ENCODE measurements at regions not wholly inside any gene's neighbourhood (a gene's known extent, or its start where the extent isn't known, plus 50 kb on each side); places are given as distances from the start of the nearest gene placed in this dataset.

DNA sequence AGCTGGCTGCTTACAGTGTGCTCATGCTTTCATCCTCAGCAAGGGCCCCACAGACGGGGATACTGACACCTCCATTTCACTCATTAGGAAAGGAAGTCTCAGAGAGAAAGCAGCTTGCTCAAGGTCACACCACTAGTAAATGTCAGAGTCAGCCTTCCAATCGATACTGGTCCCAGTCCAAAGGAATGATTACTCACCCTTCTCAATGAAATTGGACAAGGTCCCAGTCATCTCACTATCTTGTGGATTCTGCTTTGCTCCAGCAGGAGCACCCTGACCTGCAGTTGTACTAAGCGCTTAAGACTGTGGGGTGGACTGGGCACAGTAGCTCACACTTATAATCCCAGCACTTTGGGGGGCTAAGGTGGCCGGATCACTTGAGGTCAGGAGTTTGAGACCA, 132.2 kb upstream of the SLC34A2 start:
- TF ChIP-seq, protein P1, sequence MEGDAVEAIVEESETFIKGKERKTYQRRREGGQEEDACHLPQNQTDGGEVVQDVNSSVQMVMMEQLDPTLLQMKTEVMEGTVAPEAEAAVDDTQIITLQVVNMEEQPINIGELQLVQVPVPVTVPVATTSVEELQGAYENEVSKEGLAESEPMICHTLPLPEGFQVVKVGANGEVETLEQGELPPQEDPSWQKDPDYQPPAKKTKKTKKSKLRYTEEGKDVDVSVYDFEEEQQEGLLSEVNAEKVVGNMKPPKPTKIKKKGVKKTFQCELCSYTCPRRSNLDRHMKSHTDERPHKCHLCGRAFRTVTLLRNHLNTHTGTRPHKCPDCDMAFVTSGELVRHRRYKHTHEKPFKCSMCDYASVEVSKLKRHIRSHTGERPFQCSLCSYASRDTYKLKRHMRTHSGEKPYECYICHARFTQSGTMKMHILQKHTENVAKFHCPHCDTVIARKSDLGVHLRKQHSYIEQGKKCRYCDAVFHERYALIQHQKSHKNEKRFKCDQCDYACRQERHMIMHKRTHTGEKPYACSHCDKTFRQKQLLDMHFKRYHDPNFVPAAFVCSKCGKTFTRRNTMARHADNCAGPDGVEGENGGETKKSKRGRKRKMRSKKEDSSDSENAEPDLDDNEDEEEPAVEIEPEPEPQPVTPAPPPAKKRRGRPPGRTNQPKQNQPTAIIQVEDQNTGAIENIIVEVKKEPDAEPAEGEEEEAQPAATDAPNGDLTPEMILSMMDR (IDR thresholded peaks at IDR 0.05; ENCODE audit: low read depth, low read length, poor library complexity, severe bottlenecking), result no peak
- no peak for TF ChIP-seq EZH2phosphoT487 (IDR thresholded peaks at IDR 0.05; ENCODE audit: borderline replicate concordance, low read length)
- Histone ChIP-seq H3K4me3 (ENCODE audit: low read length) (no peak overlapping the region), H3K27ac (ENCODE audit: low read depth, low read length) (no peak overlapping the region), H3K9me3 (ENCODE audit: control insufficient read depth, insufficient read depth, low read length) (no peaks in the 10 kb centered on the region), H3K79me2 (ENCODE audit: control insufficient read depth, low read length) (no peaks in the 10 kb centered on the region), H4K20me1 (ENCODE audit: control insufficient read depth, insufficient read depth, low read depth, low read length) (no peaks in the 10 kb centered on the region), H3K36me3 (ENCODE audit: control insufficient read depth, low read length) (no peaks in the 10 kb centered on the region), H3F3A (ENCODE audit: control insufficient read depth, insufficient read depth) (no peaks in the 10 kb centered on the region), H3K27me3 (ENCODE audit: control insufficient read depth, low read length) (no peaks in the 10 kb centered on the region), H3K9me2 (replicated peaks; ENCODE audit: control insufficient read depth, low read length) (no peaks in the 10 kb centered on the region), H3K4me2 (ENCODE audit: low read length) (no peak overlapping the region), H3K4me1 (ENCODE audit: control insufficient read depth, low read length) (no peaks in the 10 kb centered on the region)

DNA sequence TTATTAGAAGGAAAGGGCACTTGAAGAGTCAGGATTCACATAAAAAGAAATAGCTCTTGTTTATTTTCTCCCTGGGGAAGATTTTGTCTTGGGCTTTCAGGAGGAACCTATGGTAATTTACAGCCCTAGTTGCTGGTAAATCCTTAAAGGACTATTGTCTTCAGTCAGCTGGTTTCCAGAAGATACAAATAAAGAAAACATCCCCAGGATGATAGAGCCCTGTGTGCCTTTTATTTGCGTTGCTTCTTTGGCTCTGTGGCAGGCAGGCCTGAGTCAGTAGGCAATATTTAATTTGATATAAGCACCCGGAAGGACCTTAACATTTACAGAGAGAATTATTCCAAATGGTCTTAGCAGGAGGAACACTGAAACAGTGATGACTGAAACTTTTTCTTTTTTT, 131.0 kb upstream of the SLC34A2 start:
- Histone ChIP-seq H3K36me3 (ENCODE audit: control insufficient read depth, low read length) (no peaks in the 10 kb centered on the region), H3K9me3 (ENCODE audit: control insufficient read depth, insufficient read depth, low read length) (no peaks in the 10 kb centered on the region), H3F3A (ENCODE audit: control insufficient read depth, insufficient read depth) (no peaks in the 10 kb centered on the region), H4K20me1 (ENCODE audit: control insufficient read depth, insufficient read depth, low read depth, low read length) (no peaks in the 10 kb centered on the region), H3K9me2 (replicated peaks; ENCODE audit: control insufficient read depth, low read length) (no peaks in the 10 kb centered on the region), H3K4me3 (ENCODE audit: low read length) (no peak overlapping the region), H3K27me3 (ENCODE audit: control insufficient read depth, low read length) (no peaks in the 10 kb centered on the region), H3K4me2 (ENCODE audit: low read length) (no peak overlapping the region), H3K27ac (ENCODE audit: low read depth, low read length) (no peak overlapping the region), H3K79me2 (ENCODE audit: control insufficient read depth, low read length) (no peaks in the 10 kb centered on the region), H3K4me1 (ENCODE audit: control insufficient read depth, low read length) (no peaks in the 10 kb centered on the region)
- no peak for TF ChIP-seq EZH2phosphoT487 (IDR thresholded peaks at IDR 0.05; ENCODE audit: borderline replicate concordance, low read length)
- TF ChIP-seq, protein P1 (IDR thresholded peaks at IDR 0.05; ENCODE audit: low read depth, low read length, poor library complexity, severe bottlenecking), result no peak

DNA sequence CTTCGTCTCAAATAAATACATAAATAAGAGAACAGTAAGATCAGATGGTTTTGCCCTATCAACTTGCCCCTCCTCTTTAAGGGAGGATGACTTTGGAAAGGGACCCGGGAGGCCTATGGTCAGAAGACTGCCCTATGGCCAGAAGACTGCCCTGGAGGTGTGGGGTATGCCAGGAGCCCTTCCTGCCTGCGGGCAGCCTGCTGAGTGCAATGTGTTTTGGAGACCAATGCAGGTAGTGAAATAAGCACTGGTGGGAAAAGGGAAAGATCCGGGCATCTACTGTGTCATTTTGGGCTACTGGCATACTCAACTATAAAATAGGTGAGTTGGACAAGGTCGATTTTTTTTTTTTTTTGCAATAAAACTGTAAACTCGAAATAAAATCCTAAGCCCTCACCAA, 129.8 kb upstream of the SLC34A2 start:
- Histone ChIP-seq H3K27me3 (ENCODE audit: control insufficient read depth, low read length) (no peaks in the 10 kb centered on the region), H3K27ac (ENCODE audit: low read depth, low read length) (no peak overlapping the region), H3K4me2 (ENCODE audit: low read length) (no peak overlapping the region), H3K36me3 (ENCODE audit: control insufficient read depth, low read length) (no peaks in the 10 kb centered on the region), H3K9me3 (ENCODE audit: control insufficient read depth, insufficient read depth, low read length) (no peaks in the 10 kb centered on the region), H3K4me3 (ENCODE audit: low read length) (no peak overlapping the region), H3K4me1 (ENCODE audit: control insufficient read depth, low read length) (no peaks in the 10 kb centered on the region), H3F3A (ENCODE audit: control insufficient read depth, insufficient read depth) (no peaks in the 10 kb centered on the region), H4K20me1 (ENCODE audit: control insufficient read depth, insufficient read depth, low read depth, low read length) (no peaks in the 10 kb centered on the region), H3K9me2 (replicated peaks; ENCODE audit: control insufficient read depth, low read length) (no peaks in the 10 kb centered on the region), H3K79me2 (ENCODE audit: control insufficient read depth, low read length) (no peaks in the 10 kb centered on the region)
- no peak for TF ChIP-seq EZH2phosphoT487 (IDR thresholded peaks at IDR 0.05; ENCODE audit: borderline replicate concordance, low read length)
- TF ChIP-seq, protein P1 (IDR thresholded peaks at IDR 0.05; ENCODE audit: low read depth, low read length, poor library complexity, severe bottlenecking), result no peak

DNA sequence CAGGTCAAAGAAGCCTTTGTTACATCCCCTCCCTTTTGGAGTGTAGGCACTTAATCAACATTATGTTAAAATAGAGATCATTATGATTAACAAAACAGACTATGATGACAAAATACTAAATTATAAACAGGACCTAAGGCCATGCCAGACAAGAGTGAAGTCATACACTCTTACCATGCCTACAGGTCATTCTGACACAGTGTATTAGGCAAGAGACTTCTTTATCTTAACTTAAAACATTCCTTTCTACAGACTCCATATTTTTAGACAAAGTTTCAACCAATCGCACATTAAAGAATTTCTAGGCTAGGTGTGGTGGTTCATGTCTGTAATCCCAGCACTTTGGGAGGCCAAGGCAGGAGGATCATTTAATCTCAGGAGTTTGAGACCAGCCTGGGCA, 128.6 kb upstream of the SLC34A2 start:
- Histone ChIP-seq H3K79me2 (ENCODE audit: control insufficient read depth, low read length) (no peaks in the 10 kb centered on the region), H3K4me3 (ENCODE audit: low read length) (no peak overlapping the region), H3K9me3 (ENCODE audit: control insufficient read depth, insufficient read depth, low read length) (no peaks in the 10 kb centered on the region), H3F3A (ENCODE audit: control insufficient read depth, insufficient read depth) (peaks cover 6% of the 10 kb centered on the region), H3K27ac (ENCODE audit: low read depth, low read length) (no peak overlapping the region), H3K27me3 (ENCODE audit: control insufficient read depth, low read length) (no peaks in the 10 kb centered on the region), H3K4me1 (ENCODE audit: control insufficient read depth, low read length) (peaks cover 7% of the 10 kb centered on the region), H3K9me2 (replicated peaks; ENCODE audit: control insufficient read depth, low read length) (no peaks in the 10 kb centered on the region), H3K4me2 (ENCODE audit: low read length) (no peak overlapping the region), H4K20me1 (ENCODE audit: control insufficient read depth, insufficient read depth, low read depth, low read length) (no peaks in the 10 kb centered on the region), H3K36me3 (ENCODE audit: control insufficient read depth, low read length) (no peaks in the 10 kb centered on the region)
- TF ChIP-seq, protein P1 (IDR thresholded peaks at IDR 0.05; ENCODE audit: low read depth, low read length, poor library complexity, severe bottlenecking), result no peak
- no peak for TF ChIP-seq EZH2phosphoT487 (IDR thresholded peaks at IDR 0.05; ENCODE audit: borderline replicate concordance, low read length)
